HL-60 (cell line): ENCODE measurements at regions not wholly inside any gene's neighbourhood (a gene's known extent, or its start where the extent isn't known, plus 50 kb on each side); places are given as distances from the start of the nearest gene placed in this dataset.

Experiments used
- CTCF ChIP-seq: IDR thresholded peaks from one replicate; pipeline ENCODE4 v1.5.1; 2011; ENCODE audit warnings: low read length, control low read depth, inconsistent platforms; ENCODE audit not compliant: insufficient read depth
- GABPA ChIP-seq: IDR thresholded peaks from 2 replicates; pipeline ENCODE4 v1.6.1; 2012; ENCODE audit warnings: low read depth
- POLR2AphosphoS5 ChIP-seq: IDR thresholded peaks from 2 replicates; pipeline ENCODE4 v1.6.1; 2012; ENCODE audit warnings: low read depth
- REST ChIP-seq: IDR thresholded peaks from 2 replicates; pipeline ENCODE4 v1.6.1; 2012; ENCODE audit warnings: low read depth; ENCODE audit not compliant: insufficient replicate concordance
- SPI1 ChIP-seq: IDR thresholded peaks from 2 replicates; pipeline ENCODE4 v1.6.1; 2012; ENCODE audit warnings: low read depth, mild to moderate bottlenecking, borderline replicate concordance

- TF ChIP-seq CTCF (no peak), POLR2AphosphoS5 (no peak), GABPA (no peak), REST (no peak), SPI1 (no peak)
Measured at GRCh38 chr10:111774486-111774885, 409.1 kb downstream of the GPAM start.
